Vagina (tissue), 2 donors: ENCODE measurements at regions not wholly inside any gene's neighbourhood (a gene's known extent, or its start where the extent isn't known, plus 50 kb on each side); places are given as distances from the start of the nearest gene placed in this dataset.
A peak's percentile ranks its signal among the peaks of the same experiment; 100 is the strongest.

Source experiments
- DNase-seq, 2 donors: peaks; one replicate each; pipeline ENCODE4 v3.0.0-alpha.2; 2017; ENCODE audit errors: extremely low spot score in 2 of 2
- H3K27ac ChIP-seq: fragments of 200-600 bp; sonication (generic); one replicate; pipeline ENCODE4 v1.5.1; 2019
- H3K27me3 ChIP-seq: fragments of 200-600 bp; sonication (generic); one replicate; pipeline ENCODE4 v1.5.1; 2019
- H3K36me3 ChIP-seq, 2 donors: fragments of 200-600 bp; sonication (generic); one replicate each; pipeline ENCODE4 v1.5.1; 2017 to 2019
- H3K4me1 ChIP-seq: fragments of 200-600 bp; sonication (generic); one replicate; pipeline ENCODE4 v1.5.1; 2019
- H3K4me3 ChIP-seq, 2 donors: fragments of 200-600 bp; sonication (generic); 1 replicate in 1 of 2; 2 replicates in 1 of 2; pipeline ENCODE4 v1.5.1; 2016 to 2019
- H3K9me3 ChIP-seq: fragments of 200-600 bp; sonication (generic); one replicate; pipeline ENCODE4 v1.5.1; 2019
- POLR2A ChIP-seq, 2 donors: fragments of 450-650 bp; IDR thresholded peaks; one replicate each; pipeline ENCODE4 v1.6.1; 2017; ENCODE audit warnings: antibody characterized with exemption in 2 of 2, mild to moderate bottlenecking in 2 of 2, moderate library complexity in 2 of 2
- POLR2AphosphoS5 ChIP-seq, 2 donors: sonication (generic); formaldehyde crosslinking; IDR thresholded peaks; one replicate each; pipeline ENCODE4 v1.9.0; 2017; ENCODE audit warnings: antibody characterized with exemption in 2 of 2, mild to moderate bottlenecking in 2 of 2, low read depth in 1 of 2; ENCODE audit not compliant: insufficient read depth in 1 of 2
- intact Hi-C: fragments of 100-400 bp; cut with DNase I; formaldehyde crosslinking; loops from one replicate; pipeline ENCODE4 v1.15.1; 2023
- TF ChIP-seq, protein P1 (sequence below), 3 experiments: fragments of 450-650 bp in 2 of 3; fragments of 200-600 bp in 1 of 3; sonication (generic) in 1 of 3; IDR thresholded peaks; one replicate each; pipeline ENCODE4 v1.5.1; 2017 to 2019; ENCODE audit warnings: antibody characterized with exemption in 3 of 3, mild to moderate bottlenecking in 2 of 3, moderate library complexity in 2 of 3

GRCh38 chr12:127422935-127423566, 843.9 kb upstream of the TMEM132C start:
- TF ChIP-seq, protein P1, sequence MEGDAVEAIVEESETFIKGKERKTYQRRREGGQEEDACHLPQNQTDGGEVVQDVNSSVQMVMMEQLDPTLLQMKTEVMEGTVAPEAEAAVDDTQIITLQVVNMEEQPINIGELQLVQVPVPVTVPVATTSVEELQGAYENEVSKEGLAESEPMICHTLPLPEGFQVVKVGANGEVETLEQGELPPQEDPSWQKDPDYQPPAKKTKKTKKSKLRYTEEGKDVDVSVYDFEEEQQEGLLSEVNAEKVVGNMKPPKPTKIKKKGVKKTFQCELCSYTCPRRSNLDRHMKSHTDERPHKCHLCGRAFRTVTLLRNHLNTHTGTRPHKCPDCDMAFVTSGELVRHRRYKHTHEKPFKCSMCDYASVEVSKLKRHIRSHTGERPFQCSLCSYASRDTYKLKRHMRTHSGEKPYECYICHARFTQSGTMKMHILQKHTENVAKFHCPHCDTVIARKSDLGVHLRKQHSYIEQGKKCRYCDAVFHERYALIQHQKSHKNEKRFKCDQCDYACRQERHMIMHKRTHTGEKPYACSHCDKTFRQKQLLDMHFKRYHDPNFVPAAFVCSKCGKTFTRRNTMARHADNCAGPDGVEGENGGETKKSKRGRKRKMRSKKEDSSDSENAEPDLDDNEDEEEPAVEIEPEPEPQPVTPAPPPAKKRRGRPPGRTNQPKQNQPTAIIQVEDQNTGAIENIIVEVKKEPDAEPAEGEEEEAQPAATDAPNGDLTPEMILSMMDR (IDR thresholded peaks at IDR 0.05) = no peak
- no peak for TF ChIP-seq POLR2AphosphoS5 (IDR thresholded peaks at IDR 0.05; ENCODE audit: insufficient read depth in 1 of 2, low read depth in 1 of 2)
- TF ChIP-seq POLR2A (IDR thresholded peaks at IDR 0.05) = no peak

GRCh38 chr12:127425474-127425873, 841.5 kb upstream of the TMEM132C start:
- Histone ChIP-seq H3K4me1 (no peaks in the 10 kb centered on the region), H3K27ac (no peak overlapping the region), H3K27me3 (no peaks in the 10 kb centered on the region), H3K9me3 (no peaks in the 10 kb centered on the region), H3K36me3 (no peaks in the 10 kb centered on the region), H3K4me3 (no peak overlapping the region)
- intact Hi-C loops = no loop called here
- TF ChIP-seq POLR2AphosphoS5 (IDR thresholded peaks at IDR 0.05; ENCODE audit: insufficient read depth in 1 of 2, low read depth in 1 of 2) (no peak), POLR2A (IDR thresholded peaks at IDR 0.05) (no peak)
- TF ChIP-seq, protein P1 (IDR thresholded peaks at IDR 0.05) = no peak
- no peak for DNase-seq

More at GRCh38 chr12:127422935-127423566, 843.9 kb upstream of the TMEM132C start:
- peak in 1 of 2 donors; percentile 47 for DNase-seq
- Histone ChIP-seq H3K36me3 (no peaks in the 10 kb centered on the region), H3K27me3 (no peaks in the 10 kb centered on the region), H3K9me3 (no peaks in the 10 kb centered on the region), H3K27ac (no peak overlapping the region), H3K4me3 (no peak overlapping the region), H3K4me1 (no peaks in the 10 kb centered on the region)
- intact Hi-C loops = no loop called here

- intact Hi-C loops = no loop called here
- H3K4me1 ChIP-seq = no peaks in the 10 kb centered on the region
- DNase-seq = peak in 1 of 2 donors; percentile 27
- H3K9me3 ChIP-seq = no peaks in the 10 kb centered on the region
- H3K27ac ChIP-seq = no peak overlapping the region
- TF ChIP-seq POLR2AphosphoS5 (IDR thresholded peaks at IDR 0.05; ENCODE audit: insufficient read depth in 1 of 2, low read depth in 1 of 2) (no peak), POLR2A (IDR thresholded peaks at IDR 0.05) (no peak)
- TF ChIP-seq, protein P1 (IDR thresholded peaks at IDR 0.05) = no peak
- H3K4me3 ChIP-seq = no peak overlapping the region
- H3K36me3 ChIP-seq = no peaks in the 10 kb centered on the region
- H3K27me3 ChIP-seq = no peaks in the 10 kb centered on the region
These were observed 838.5 kb upstream of the TMEM132C start for GRCh38 chr12:127428420-127428819.

DNA sequence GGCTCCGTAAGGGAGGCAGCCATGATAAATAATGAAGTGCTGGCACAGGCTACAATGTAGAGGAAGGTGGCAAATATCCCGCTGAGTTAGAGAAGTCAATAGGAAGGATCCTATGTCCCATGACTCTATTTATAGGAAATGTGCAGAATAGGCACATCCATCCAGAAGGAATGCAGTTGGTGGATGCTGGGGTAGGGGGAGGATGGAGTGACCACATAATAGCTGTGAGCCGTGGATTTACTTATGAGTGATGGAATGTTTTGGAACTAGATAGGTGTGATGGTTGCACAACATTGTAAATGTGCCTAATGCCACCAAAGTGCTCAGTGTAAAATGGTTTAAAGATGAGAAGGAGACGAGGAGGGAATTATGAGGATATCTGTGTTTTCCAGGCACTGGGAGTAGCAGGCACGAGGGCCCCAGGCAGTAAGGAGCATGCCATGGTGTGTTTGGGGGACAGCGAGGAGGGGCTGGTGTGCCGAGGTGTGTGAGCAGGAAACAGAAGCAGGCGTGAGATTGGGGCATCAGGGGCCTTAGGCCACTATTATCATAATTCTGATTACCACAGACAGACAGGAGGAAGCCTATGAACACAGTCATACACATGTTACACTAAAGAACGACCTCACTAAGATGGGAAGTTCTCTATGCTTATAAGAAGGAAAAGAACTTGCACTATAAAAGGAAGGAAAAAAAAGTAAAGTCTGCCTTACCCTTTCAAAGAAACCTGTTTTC, 837.3 kb upstream of the TMEM132C start:
- intact Hi-C loops = no loop called here
- peak in 1 of 2 donors; percentile 42 for DNase-seq
- Histone ChIP-seq H3K9me3 (no peaks in the 10 kb centered on the region), H3K4me3 (no peak overlapping the region), H3K27ac (no peak overlapping the region), H3K4me1 (no peaks in the 10 kb centered on the region), H3K27me3 (no peaks in the 10 kb centered on the region), H3K36me3 (no peaks in the 10 kb centered on the region)
- no peak for TF ChIP-seq POLR2AphosphoS5 (IDR thresholded peaks at IDR 0.05; ENCODE audit: insufficient read depth in 1 of 2, low read depth in 1 of 2)
- TF ChIP-seq, protein P1 (IDR thresholded peaks at IDR 0.05) = no peak
- no peak for TF ChIP-seq POLR2A (IDR thresholded peaks at IDR 0.05)

DNA sequence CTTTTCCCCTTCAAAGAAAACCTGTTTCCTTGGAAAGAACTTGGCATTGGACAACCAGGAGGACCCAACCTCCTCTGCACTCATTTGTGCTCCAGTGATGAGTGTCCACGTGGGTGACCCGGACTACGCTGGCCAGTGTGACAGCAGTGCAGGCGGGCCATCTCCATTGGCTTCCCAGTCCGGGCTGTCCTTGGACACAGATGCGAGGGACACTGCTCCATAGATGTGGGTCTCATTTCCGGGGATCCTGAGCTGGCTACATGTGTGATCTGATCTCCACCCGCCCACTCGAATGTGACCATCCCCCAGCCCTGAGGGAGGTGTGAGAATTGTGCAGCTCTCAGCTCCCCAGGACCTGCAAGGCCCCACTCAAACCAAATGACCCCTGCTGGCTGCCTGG, 836.6 kb upstream of the TMEM132C start:
- H3K4me3 ChIP-seq = no peak overlapping the region
- no peaks in the 10 kb centered on the region for H3K27me3 ChIP-seq
- H3K36me3 ChIP-seq = no peaks in the 10 kb centered on the region
- no peaks in the 10 kb centered on the region for H3K4me1 ChIP-seq
- TF ChIP-seq POLR2AphosphoS5 (IDR thresholded peaks at IDR 0.05; ENCODE audit: insufficient read depth in 1 of 2, low read depth in 1 of 2) (no peak), POLR2A (IDR thresholded peaks at IDR 0.05) (no peak)
- TF ChIP-seq, protein P1 (IDR thresholded peaks at IDR 0.05) = no peak
- intact Hi-C loops = no loop called here
- H3K27ac ChIP-seq = no peak overlapping the region
- H3K9me3 ChIP-seq = no peaks in the 10 kb centered on the region
- DNase-seq = peak in 1 of 2 donors; percentile 79
